ENCODE measurements at regions not wholly inside any gene's neighbourhood (a gene's known extent, or its start where the extent isn't known, plus 50 kb on each side); places are given as distances from the start of the nearest gene placed in this dataset.

- H3K27ac Mint-ChIP-seq (ENCODE audit: unreplicated experiment) = no peak overlapping the region
- H3K36me3 Mint-ChIP-seq (ENCODE audit: unreplicated experiment) = no peaks in the 10 kb centered on the region
- no peak overlapping the region for H3K4me3 Mint-ChIP-seq (ENCODE audit: unreplicated experiment)
- no peak for DNase-seq (ENCODE audit: extremely low spot score, unreplicated experiment)
- no peak for TF ChIP-seq CTCF (IDR thresholded peaks at IDR 0.05)
- no peaks in the 10 kb centered on the region for H3K4me1 Mint-ChIP-seq (ENCODE audit: unreplicated experiment)
- no peaks in the 10 kb centered on the region for H3K27me3 Mint-ChIP-seq (ENCODE audit: unreplicated experiment)
- H3K9me3 Mint-ChIP-seq (ENCODE audit: unreplicated experiment) = no peaks in the 10 kb centered on the region
Observed at GRCh38 chr2:180158961-180159360, 151.9 kb upstream of the CWC22 start.

- Mint-ChIP-seq H3K27me3 (ENCODE audit: unreplicated experiment) (no peaks in the 10 kb centered on the region), H3K27ac (ENCODE audit: unreplicated experiment) (no peak overlapping the region), H3K4me1 (ENCODE audit: unreplicated experiment) (no peaks in the 10 kb centered on the region), H3K4me3 (ENCODE audit: unreplicated experiment) (no peak overlapping the region), H3K9me3 (ENCODE audit: unreplicated experiment) (no peaks in the 10 kb centered on the region), H3K36me3 (ENCODE audit: unreplicated experiment) (no peaks in the 10 kb centered on the region)
- no peak for TF ChIP-seq CTCF (IDR thresholded peaks at IDR 0.05)
- DNase-seq (ENCODE audit: extremely low spot score, unreplicated experiment) = no peak
Observed at GRCh38 chr2:180156651-180157050, 149.6 kb upstream of the CWC22 start.

GRCh38 chr2:180150606-180151005 is 143.5 kb upstream of the CWC22 start:
- no peak for TF ChIP-seq CTCF (IDR thresholded peaks at IDR 0.05)
- Mint-ChIP-seq H3K36me3 (ENCODE audit: unreplicated experiment) (no peaks in the 10 kb centered on the region), H3K4me1 (ENCODE audit: unreplicated experiment) (no peaks in the 10 kb centered on the region), H3K9me3 (ENCODE audit: unreplicated experiment) (no peaks in the 10 kb centered on the region), H3K4me3 (ENCODE audit: unreplicated experiment) (no peak overlapping the region), H3K27ac (ENCODE audit: unreplicated experiment) (no peak overlapping the region), H3K27me3 (ENCODE audit: unreplicated experiment) (no peaks in the 10 kb centered on the region)
- no peak for DNase-seq (ENCODE audit: extremely low spot score, unreplicated experiment)

GRCh38 chr2:180146541-180146940 is 139.4 kb upstream of the CWC22 start:
- no peak overlapping the region for H3K27ac Mint-ChIP-seq (ENCODE audit: unreplicated experiment)
- H3K4me3 Mint-ChIP-seq (ENCODE audit: unreplicated experiment) = no peak overlapping the region
- DNase-seq (ENCODE audit: extremely low spot score, unreplicated experiment) = no peak
- H3K36me3 Mint-ChIP-seq (ENCODE audit: unreplicated experiment) = no peaks in the 10 kb centered on the region
- H3K9me3 Mint-ChIP-seq (ENCODE audit: unreplicated experiment) = no peaks in the 10 kb centered on the region
- no peak for TF ChIP-seq CTCF (IDR thresholded peaks at IDR 0.05)
- no peaks in the 10 kb centered on the region for H3K27me3 Mint-ChIP-seq (ENCODE audit: unreplicated experiment)
- no peaks in the 10 kb centered on the region for H3K4me1 Mint-ChIP-seq (ENCODE audit: unreplicated experiment)

GRCh38 chr2:180146114-180146513 is 139.0 kb upstream of the CWC22 start:
- Mint-ChIP-seq H3K36me3 (ENCODE audit: unreplicated experiment) (no peaks in the 10 kb centered on the region), H3K27me3 (ENCODE audit: unreplicated experiment) (no peaks in the 10 kb centered on the region), H3K27ac (ENCODE audit: unreplicated experiment) (no peak overlapping the region), H3K4me1 (ENCODE audit: unreplicated experiment) (no peaks in the 10 kb centered on the region), H3K4me3 (ENCODE audit: unreplicated experiment) (no peak overlapping the region), H3K9me3 (ENCODE audit: unreplicated experiment) (no peaks in the 10 kb centered on the region)
- TF ChIP-seq CTCF (IDR thresholded peaks at IDR 0.05) = no peak
- no peak for DNase-seq (ENCODE audit: extremely low spot score, unreplicated experiment)

Measured in osteocyte (in vitro differentiated cells).